Stomach (tissue), 4 donors: ENCODE measurements at regions not wholly inside any gene's neighbourhood (a gene's known extent, or its start where the extent isn't known, plus 50 kb on each side); places are given as distances from the start of the nearest gene placed in this dataset.

Experiments
- POLR2A ChIP-seq, 4 donors: fragments of 450-650 bp; IDR thresholded peaks; one replicate each; pipeline ENCODE4 v1.6.1; 2016; ENCODE audit warnings: antibody characterized with exemption in 4 of 4, control low read depth in 2 of 4, mild to moderate bottlenecking in 1 of 4, moderate library complexity in 1 of 4
- TF ChIP-seq, protein P1 (sequence below), 7 experiments: fragments of 450-650 bp in 4 of 7; fragments of 200-600 bp in 3 of 7; sonication (generic) in 3 of 7; IDR thresholded peaks; one replicate each; pipeline ENCODE4 v1.5.1; 2016 to 2019; ENCODE audit warnings: antibody characterized with exemption in 7 of 7, control low read depth in 2 of 7, mild to moderate bottlenecking in 1 of 7

DNA sequence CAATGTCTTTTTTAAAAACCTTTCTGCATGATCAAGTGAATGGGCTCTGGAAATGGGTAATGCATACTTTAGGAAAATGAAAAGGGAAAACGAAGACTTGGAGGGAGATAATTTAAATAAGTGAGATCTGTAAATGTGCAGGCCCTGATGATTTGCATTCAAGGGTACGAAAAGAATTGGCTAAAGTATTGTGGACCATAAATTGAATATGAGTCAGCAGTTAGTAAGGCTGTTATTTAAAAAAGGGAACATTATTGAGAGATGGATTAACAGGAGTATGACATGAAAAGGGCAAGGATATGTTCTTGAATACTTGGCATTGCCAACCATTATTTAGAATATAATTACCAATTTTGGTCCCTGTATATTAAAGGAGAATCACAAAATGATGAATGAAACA, 125.5 kb downstream of the GPAT3 start:
- no peak for TF ChIP-seq POLR2A (IDR thresholded peaks at IDR 0.05)
- TF ChIP-seq, protein P1, sequence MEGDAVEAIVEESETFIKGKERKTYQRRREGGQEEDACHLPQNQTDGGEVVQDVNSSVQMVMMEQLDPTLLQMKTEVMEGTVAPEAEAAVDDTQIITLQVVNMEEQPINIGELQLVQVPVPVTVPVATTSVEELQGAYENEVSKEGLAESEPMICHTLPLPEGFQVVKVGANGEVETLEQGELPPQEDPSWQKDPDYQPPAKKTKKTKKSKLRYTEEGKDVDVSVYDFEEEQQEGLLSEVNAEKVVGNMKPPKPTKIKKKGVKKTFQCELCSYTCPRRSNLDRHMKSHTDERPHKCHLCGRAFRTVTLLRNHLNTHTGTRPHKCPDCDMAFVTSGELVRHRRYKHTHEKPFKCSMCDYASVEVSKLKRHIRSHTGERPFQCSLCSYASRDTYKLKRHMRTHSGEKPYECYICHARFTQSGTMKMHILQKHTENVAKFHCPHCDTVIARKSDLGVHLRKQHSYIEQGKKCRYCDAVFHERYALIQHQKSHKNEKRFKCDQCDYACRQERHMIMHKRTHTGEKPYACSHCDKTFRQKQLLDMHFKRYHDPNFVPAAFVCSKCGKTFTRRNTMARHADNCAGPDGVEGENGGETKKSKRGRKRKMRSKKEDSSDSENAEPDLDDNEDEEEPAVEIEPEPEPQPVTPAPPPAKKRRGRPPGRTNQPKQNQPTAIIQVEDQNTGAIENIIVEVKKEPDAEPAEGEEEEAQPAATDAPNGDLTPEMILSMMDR (IDR thresholded peaks at IDR 0.05), result no peak
